KMS-11 (cell line): ENCODE measurements at regions not wholly inside any gene's neighbourhood (a gene's known extent, or its start where the extent isn't known, plus 50 kb on each side); places are given as distances from the start of the nearest gene placed in this dataset.

ENCODE experiments used
- H2AFZ ChIP-seq: fragments of 200-600 bp; sonication (generic); 2 replicates; pipeline ENCODE4 v1.6.1; 2016; ENCODE audit warnings: antibody characterized with exemption, mixed run types, low read depth
- H3K27ac ChIP-seq: fragments of 200-600 bp; sonication (generic); 2 replicates; pipeline ENCODE4 v1.6.1; 2016; ENCODE audit warnings: mild to moderate bottlenecking, mixed run types
- H3K27me3 ChIP-seq: fragments of 200-600 bp; sonication (generic); 2 replicates; pipeline ENCODE4 v1.6.1; 2017; ENCODE audit warnings: mild to moderate bottlenecking, low read depth, mixed run types, moderate library complexity; ENCODE audit not compliant: insufficient read depth
- H3K36me3 ChIP-seq: fragments of 200-600 bp; sonication (generic); 2 replicates; pipeline ENCODE4 v1.6.1; 2017; ENCODE audit warnings: mild to moderate bottlenecking, mixed run types; ENCODE audit not compliant: insufficient read depth
- H3K4me1 ChIP-seq: fragments of 200-600 bp; sonication (generic); 2 replicates; pipeline ENCODE4 v1.6.1; 2016; ENCODE audit warnings: mild to moderate bottlenecking, low read depth, mixed run types; ENCODE audit not compliant: poor library complexity, severe bottlenecking
- H3K4me2 ChIP-seq: fragments of 200-600 bp; sonication (generic); 2 replicates; pipeline ENCODE4 v1.7.0; 2016; ENCODE audit warnings: mild to moderate bottlenecking, mixed run types
- H3K4me3 ChIP-seq: fragments of 200-600 bp; sonication (generic); IDR thresholded peaks from 2 replicates; pipeline ENCODE4 v1.6.1; 2017; ENCODE audit warnings: low read depth, low read length, mixed read lengths; ENCODE audit not compliant: insufficient read depth
- H3K79me2 ChIP-seq: fragments of 200-600 bp; sonication (generic); 2 replicates; pipeline ENCODE4 v1.6.1; 2016; ENCODE audit warnings: low read depth, mixed run types; ENCODE audit not compliant: insufficient read depth
- H3K9ac ChIP-seq: fragments of 200-600 bp; sonication (generic); 2 replicates; pipeline ENCODE4 v1.6.1; 2016; ENCODE audit warnings: mild to moderate bottlenecking, mixed run types
- H4K20me1 ChIP-seq: fragments of 200-600 bp; sonication (generic); 2 replicates; pipeline ENCODE4 v1.6.1; 2016; ENCODE audit warnings: mild to moderate bottlenecking, mixed run types; ENCODE audit not compliant: insufficient read depth
- TF ChIP-seq, protein P1 (sequence below): fragments of 200-600 bp; sonication (generic); conservative IDR thresholded peaks from 2 replicates; pipeline ENCODE4 v1.6.1; 2017; ENCODE audit warnings: low read depth, mild to moderate bottlenecking, antibody characterized with exemption, low read length, moderate library complexity, mixed read lengths

DNA sequence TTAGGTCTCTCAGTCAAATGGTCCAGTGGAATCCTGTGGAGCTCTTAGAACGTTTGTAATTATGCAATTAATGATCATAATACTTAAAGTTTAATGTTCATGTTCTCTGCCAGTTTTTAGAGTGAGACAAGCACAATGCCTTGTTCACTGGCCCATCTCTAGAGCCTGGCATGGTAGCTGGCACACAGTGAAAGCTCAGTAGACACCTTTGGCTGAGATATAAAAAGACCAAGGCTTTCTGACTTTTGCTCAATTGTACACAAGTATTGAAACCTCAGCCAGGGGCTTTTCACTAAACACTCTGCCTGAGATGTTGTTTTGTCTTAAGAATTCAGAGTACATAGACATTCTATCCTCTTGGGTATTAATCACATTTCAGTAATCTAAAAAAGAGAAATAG, 241.8 kb upstream of the ATP2B1 start:
- Histone ChIP-seq H4K20me1 (no peaks in the 10 kb centered on the region), H3K9ac (no peak overlapping the region), H3K4me2 (no peak overlapping the region), H3K4me3 (no peak overlapping the region), H3K27ac (no peak overlapping the region), H3K27me3 (no peaks in the 10 kb centered on the region), H3K36me3 (no peaks in the 10 kb centered on the region), H3K4me1 (no peaks in the 10 kb centered on the region), H3K79me2 (no peaks in the 10 kb centered on the region), H2AFZ (no peak overlapping the region)
- TF ChIP-seq, protein P1, sequence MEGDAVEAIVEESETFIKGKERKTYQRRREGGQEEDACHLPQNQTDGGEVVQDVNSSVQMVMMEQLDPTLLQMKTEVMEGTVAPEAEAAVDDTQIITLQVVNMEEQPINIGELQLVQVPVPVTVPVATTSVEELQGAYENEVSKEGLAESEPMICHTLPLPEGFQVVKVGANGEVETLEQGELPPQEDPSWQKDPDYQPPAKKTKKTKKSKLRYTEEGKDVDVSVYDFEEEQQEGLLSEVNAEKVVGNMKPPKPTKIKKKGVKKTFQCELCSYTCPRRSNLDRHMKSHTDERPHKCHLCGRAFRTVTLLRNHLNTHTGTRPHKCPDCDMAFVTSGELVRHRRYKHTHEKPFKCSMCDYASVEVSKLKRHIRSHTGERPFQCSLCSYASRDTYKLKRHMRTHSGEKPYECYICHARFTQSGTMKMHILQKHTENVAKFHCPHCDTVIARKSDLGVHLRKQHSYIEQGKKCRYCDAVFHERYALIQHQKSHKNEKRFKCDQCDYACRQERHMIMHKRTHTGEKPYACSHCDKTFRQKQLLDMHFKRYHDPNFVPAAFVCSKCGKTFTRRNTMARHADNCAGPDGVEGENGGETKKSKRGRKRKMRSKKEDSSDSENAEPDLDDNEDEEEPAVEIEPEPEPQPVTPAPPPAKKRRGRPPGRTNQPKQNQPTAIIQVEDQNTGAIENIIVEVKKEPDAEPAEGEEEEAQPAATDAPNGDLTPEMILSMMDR: no peak

DNA sequence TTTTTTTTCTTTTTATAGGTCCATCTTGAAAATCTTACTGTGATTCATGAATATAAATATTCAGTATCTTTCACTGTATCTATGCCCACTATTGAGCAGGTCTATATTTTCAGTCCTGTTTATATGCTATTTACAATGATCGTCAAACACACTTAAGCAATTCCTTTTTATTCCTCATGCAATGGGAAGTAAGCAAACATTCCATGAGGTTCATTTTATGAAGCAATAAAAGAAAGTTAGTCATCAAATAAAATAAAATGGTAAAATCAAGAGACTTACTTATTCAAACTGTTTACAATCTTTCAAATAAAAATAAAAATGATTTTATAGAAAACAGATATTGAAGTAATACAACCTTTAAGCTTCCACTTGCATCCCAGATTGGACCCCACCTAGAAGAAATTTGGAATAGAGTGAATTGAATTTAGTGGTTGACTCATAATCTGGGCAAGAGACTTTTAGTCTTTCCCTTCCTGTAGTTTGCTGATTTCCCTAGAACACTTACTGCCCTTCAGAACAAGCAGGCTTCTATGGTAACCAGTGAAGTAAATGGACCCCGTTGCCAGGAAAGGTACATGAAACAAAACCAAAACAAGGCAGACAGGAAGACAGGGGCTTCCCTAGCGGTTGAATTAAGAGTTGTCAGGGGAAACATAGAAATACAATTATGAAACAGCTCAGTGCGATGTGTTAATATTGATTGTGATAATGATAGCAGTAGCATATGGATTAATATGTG, 241.0 kb upstream of the ATP2B1 start:
- TF ChIP-seq, protein P1: no peak
- no peaks in the 10 kb centered on the region for H3K4me1 ChIP-seq
- H4K20me1 ChIP-seq: no peaks in the 10 kb centered on the region
- no peaks in the 10 kb centered on the region for H3K36me3 ChIP-seq
- no peaks in the 10 kb centered on the region for H3K27me3 ChIP-seq
- no peak overlapping the region for H2AFZ ChIP-seq
- no peaks in the 10 kb centered on the region for H3K79me2 ChIP-seq
- no peak overlapping the region for H3K4me2 ChIP-seq
- no peak overlapping the region for H3K27ac ChIP-seq
- H3K9ac ChIP-seq: no peak overlapping the region
- H3K4me3 ChIP-seq: no peak overlapping the region

DNA sequence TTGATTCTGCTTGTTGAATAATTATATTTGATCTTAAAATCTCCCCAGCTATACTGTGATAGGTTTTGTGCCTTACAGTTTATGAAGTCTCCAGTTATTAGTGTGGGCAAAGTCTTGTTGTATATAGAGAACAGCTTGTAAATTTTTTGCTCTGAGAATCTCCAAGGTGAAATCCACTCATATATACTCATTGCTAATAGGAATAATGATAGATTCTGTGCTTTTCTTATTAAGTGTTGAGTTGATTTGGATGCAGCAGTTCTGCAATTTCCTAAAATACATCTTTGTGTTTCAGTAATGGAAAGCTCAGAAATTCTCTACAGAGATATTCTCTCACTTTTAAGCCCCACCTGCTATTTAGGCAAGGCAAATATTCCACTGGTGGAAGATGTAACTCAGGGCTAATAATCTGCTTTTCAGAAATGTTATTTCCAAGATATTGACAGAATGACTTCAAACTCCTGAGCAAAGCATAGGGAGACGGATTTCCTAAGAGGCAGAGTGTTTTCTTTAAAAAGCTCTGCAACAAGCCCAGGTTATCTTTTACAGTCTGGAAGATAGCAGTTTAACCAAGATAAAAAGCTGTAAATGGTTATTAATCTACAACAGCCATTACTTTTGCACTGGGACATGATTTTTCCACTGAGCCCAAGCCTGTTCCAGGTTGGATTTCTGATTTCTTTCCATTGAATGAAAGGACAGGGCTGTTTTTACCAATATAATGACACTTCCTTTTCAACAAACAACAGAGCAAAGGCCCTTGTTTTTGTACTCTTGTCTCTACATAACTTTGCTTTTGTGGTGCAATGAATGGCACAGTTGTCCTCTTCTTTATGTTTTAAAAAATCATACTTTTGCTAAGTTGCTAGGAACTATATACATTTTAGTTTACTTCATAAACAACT, 239.9 kb upstream of the ATP2B1 start:
- no peak overlapping the region for H2AFZ ChIP-seq
- no peak overlapping the region for H3K4me3 ChIP-seq
- no peaks in the 10 kb centered on the region for H3K27me3 ChIP-seq
- H4K20me1 ChIP-seq: no peaks in the 10 kb centered on the region
- no peak overlapping the region for H3K4me2 ChIP-seq
- no peaks in the 10 kb centered on the region for H3K36me3 ChIP-seq
- no peaks in the 10 kb centered on the region for H3K4me1 ChIP-seq
- H3K9ac ChIP-seq: no peak overlapping the region
- H3K79me2 ChIP-seq: no peaks in the 10 kb centered on the region
- H3K27ac ChIP-seq: no peak overlapping the region
- TF ChIP-seq, protein P1: no peak

DNA sequence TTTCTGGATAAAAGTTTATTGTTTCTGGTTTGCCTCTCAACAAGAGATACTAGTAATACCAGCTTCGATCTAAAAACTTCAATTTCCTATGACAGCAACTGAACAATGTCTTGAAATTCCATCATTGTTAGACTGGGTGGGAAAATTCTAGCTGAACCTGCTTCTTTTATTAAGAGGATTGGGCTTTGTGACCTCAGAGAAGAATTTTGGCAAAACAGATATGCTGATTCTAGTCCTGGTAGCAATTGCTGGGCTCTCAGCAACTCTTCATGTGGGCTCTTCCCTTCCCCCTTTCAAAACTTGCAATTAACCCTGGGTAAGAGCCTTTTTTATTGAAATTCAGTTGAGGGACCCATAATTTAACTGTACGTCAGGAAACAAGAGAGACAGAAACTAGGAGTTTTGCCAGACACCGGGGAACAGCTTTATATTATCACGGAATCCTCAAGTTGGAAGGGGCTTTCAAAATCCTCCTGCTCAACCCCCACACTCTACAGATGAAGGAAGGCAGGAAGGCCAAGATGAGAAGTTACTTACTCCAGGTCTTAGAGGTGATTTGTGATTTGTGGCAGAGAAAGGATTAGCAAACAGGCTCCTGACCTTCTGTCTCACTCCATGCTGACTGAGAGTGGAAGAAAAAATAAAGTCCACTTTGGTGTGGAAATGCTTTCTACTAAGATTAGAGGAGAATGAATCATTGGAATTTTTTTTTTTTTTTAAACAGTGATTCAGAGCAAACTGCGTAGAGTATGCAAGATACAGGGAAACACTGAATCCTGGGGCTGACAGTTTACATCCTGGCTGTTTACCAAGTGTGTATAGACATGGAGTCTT, 239.0 kb upstream of the ATP2B1 start:
- Histone ChIP-seq H3K79me2 (no peaks in the 10 kb centered on the region), H3K36me3 (no peaks in the 10 kb centered on the region), H3K27me3 (no peaks in the 10 kb centered on the region), H2AFZ (no peak overlapping the region), H4K20me1 (no peaks in the 10 kb centered on the region), H3K4me3 (no peak overlapping the region), H3K4me2 (no peak overlapping the region), H3K9ac (no peak overlapping the region), H3K27ac (no peak overlapping the region), H3K4me1 (no peaks in the 10 kb centered on the region)
- TF ChIP-seq, protein P1: no peak
